ENCODE measurements at regions not wholly inside any gene's neighbourhood (a gene's known extent, or its start where the extent isn't known, plus 50 kb on each side); places are given as distances from the start of the nearest gene placed in this dataset.

DNA sequence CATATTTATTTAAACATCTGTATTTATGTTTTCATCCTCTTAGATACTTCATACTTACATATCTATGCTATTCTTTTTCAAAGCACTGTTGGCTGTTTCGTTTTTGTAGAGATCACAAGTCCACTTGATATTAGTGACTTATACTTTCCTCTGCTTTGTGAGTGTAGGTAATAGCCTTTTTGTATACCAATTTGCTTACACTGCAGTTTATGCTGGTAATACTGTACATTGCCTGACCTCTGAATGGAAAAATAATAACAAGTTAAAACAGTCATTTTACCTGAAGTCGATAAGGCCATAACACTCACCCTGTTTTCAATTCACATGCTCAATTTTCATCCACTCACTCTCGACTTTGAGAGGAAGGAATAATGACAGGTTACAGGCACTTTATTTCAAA is 89.9 kb upstream of the NANOGP8 start (continued):
- TF ChIP-seq MEF2A (IDR thresholded peaks at IDR 0.05; ENCODE audit: control insufficient read depth, low read depth, low read length) (no peak), SREBF1 (IDR thresholded peaks at IDR 0.05; ENCODE audit: borderline replicate concordance, low read depth, low read length) (no peak), MAFF (IDR thresholded peaks at IDR 0.05; ENCODE audit: low read length) (peak; percentile 87), MCM5 (IDR thresholded peaks at IDR 0.05; ENCODE audit: low read depth) (no peak), BCL6 (CRISPR knock-in tag; IDR thresholded peaks at IDR 0.05) (no peak), NFATC3 (IDR thresholded peaks at IDR 0.05) (no peak), FOXM1 (IDR thresholded peaks at IDR 0.05; ENCODE audit: low read depth) (no peak), FOXM1 (CRISPR knock-in tag; IDR thresholded peaks at IDR 0.05; ENCODE audit: low read depth) (no peak), HNRNPH1 (optimal IDR thresholded peaks at IDR 0.05; ENCODE audit: low read depth, low read length) (no peak), HCFC1 (IDR thresholded peaks at IDR 0.05; ENCODE audit: low read depth, low read length) (no peak), KAT8 (IDR thresholded peaks at IDR 0.05; ENCODE audit: low read depth) (no peak), MAFK (IDR thresholded peaks at IDR 0.05; ENCODE audit: low read length) (peak; percentile 85)

DNA sequence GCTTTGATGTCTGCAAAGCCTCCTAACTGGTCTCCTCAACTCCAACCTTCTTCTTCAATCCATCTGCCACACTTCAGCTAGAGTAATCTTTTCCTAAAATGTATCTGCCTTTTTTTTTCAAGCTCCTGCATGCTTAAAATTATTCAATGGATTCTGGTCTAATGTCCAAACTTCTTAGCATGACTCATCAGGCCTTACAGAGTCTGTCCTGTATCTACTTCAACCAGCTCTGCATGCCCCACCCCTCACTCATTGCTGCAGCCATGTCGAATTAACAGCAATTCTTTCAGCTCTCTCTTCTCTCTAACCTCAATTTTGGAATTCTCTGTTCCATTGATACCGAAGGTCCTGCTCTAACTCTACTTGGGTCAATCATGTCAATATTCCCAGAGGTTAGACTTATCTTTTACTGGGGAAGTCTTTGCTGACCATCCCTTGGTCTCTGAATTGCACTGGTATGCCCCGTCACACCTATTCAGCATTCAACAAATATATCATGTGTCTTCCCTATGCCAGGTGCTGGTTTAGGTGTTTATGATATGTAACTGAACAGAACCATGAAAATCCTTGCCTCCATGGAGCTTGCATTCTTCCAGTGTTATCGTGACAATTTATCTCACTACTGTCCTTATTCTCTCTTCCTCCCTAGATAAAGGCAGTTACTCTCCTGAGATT is 88.5 kb upstream of the NANOGP8 start:
- intact Hi-C loops (cut with micrococcal nuclease) = no loop called here
- TF ChIP-seq EP300 (IDR thresholded peaks at IDR 0.05; ENCODE audit: low read length) (peak; percentile 39; the same call in 1 of the 2 replicates), NFIC (IDR thresholded peaks at IDR 0.05) (no peak), MTA2 (IDR thresholded peaks at IDR 0.05; ENCODE audit: low read depth) (no peak), SMARCA4 (IDR thresholded peaks at IDR 0.05) (peak; percentile 80), NCOR1 (IDR thresholded peaks at IDR 0.05) (no peak), EHMT2 (IDR thresholded peaks at IDR 0.05) (peak; percentile 83), EGR1 (conservative IDR thresholded peaks at IDR 0.05) (no peak), KDM5B (IDR thresholded peaks at IDR 0.05; ENCODE audit: insufficient replicate concordance, low read depth, low read length) (no peak), ETS2 (tag; IDR thresholded peaks at IDR 0.05; ENCODE audit: borderline replicate concordance, poor library complexity, severe bottlenecking) (no peak)
- TF ChIP-seq, protein P1, sequence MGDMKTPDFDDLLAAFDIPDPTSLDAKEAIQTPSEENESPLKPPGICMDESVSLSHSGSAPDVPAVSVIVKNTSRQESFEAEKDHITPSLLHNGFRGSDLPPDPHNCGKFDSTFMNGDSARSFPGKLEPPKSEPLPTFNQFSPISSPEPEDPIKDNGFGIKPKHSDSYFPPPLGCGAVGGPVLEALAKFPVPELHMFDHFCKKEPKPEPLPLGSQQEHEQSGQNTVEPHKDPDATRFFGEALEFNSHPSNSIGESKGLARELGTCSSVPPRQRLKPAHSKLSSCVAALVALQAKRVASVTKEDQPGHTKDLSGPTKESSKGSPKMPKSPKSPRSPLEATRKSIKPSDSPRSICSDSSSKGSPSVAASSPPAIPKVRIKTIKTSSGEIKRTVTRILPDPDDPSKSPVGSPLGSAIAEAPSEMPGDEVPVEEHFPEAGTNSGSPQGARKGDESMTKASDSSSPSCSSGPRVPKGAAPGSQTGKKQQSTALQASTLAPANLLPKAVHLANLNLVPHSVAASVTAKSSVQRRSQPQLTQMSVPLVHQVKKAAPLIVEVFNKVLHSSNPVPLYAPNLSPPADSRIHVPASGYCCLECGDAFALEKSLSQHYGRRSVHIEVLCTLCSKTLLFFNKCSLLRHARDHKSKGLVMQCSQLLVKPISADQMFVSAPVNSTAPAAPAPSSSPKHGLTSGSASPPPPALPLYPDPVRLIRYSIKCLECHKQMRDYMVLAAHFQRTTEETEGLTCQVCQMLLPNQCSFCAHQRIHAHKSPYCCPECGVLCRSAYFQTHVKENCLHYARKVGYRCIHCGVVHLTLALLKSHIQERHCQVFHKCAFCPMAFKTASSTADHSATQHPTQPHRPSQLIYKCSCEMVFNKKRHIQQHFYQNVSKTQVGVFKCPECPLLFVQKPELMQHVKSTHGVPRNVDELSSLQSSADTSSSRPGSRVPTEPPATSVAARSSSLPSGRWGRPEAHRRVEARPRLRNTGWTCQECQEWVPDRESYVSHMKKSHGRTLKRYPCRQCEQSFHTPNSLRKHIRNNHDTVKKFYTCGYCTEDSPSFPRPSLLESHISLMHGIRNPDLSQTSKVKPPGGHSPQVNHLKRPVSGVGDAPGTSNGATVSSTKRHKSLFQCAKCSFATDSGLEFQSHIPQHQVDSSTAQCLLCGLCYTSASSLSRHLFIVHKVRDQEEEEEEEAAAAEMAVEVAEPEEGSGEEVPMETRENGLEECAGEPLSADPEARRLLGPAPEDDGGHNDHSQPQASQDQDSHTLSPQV (IDR thresholded peaks at IDR 0.05) = peak; percentile 83

More for the DNA sequence above, 88.5 kb upstream of the NANOGP8 start:
- peak; percentile 92 for ATAC-seq
- CTCF ChIA-PET (ENCODE audit: low intra/inter-chr PET ratio) = no interaction called here
- H3K9me3 ChIP-seq (replicated peaks; ENCODE audit: control insufficient read depth, insufficient read depth, low read depth, low read length) = 0 out of 2 replicates have a peak, but pooled peaks cover 4% of the 10 kb centered on the region
- H3K36me3 ChIP-seq (ENCODE audit: control insufficient read depth, insufficient read depth, low read length) = no peaks in the 10 kb centered on the region
- POLR2A ChIA-PET = interaction anchor here (0.5 to 1.7 kb wide), 3 partner anchors 9 to 31 kb away, joined by 3 to 6 read pairs (median 4); no protein-coding TSS in a partner anchor
- peak overlapping the region; percentile 60 for H3K27ac ChIP-seq (ENCODE audit: extremely low read depth, low read depth, low read length)
- no peak overlapping the region for H3K4me3 ChIP-seq
- no TSS peak for BruUV-seq (replicated peaks)
- FAIRE-seq = peak; percentile 96
- H2AFZ ChIP-seq (ENCODE audit: low read depth, low read length) = peak overlapping the region; percentile 84
- peak overlapping the region in 1 of 2 experiments; percentile 46; a peak in 2 of 4 replicates for H3K9ac ChIP-seq (ENCODE audit: insufficient read depth in 1 of 2, low read depth in 2 of 2, low read length in 2 of 2)
- H3K9me1 ChIP-seq (ENCODE audit: control insufficient read depth, insufficient read depth, low read length) = no peaks in the 10 kb centered on the region
- no peaks in the 10 kb centered on the region for H4K20me1 ChIP-seq (replicated peaks; ENCODE audit: control insufficient read depth, insufficient read depth, low read length)
- no peaks in the 10 kb centered on the region for H3K27me3 ChIP-seq (ENCODE audit: control insufficient read depth in 2 of 2, insufficient read depth in 2 of 2, low read length in 2 of 2)
- H3K4me2 ChIP-seq (ENCODE audit: insufficient read depth, low read length) = peak overlapping the region; percentile 37
- no peaks in the 10 kb centered on the region for H3K79me2 ChIP-seq (ENCODE audit: control insufficient read depth, insufficient read depth, low read length)
- DNase-seq (ENCODE audit: extremely low read depth in 1 of 4, low spot score in 3 of 4) = peak; percentile 60 to 85 (median 72)
- 16% methylated on average over 4 of the region's 4 CpGs for WGBS (ENCODE audit: insufficient coverage, low coverage, missing lambda C conversion rate)
- H3K4me1 ChIP-seq (replicated peaks in 1 of 2; ENCODE audit: control insufficient read depth in 2 of 2, insufficient read depth in 2 of 2, low read length in 2 of 2) = peaks cover 0 to 26% of the 10 kb centered on the region in 2 experiments; a peak in 3 of 5 replicates
- in situ Hi-C loops (cut with MboI) = no loop called here
